GM21360 (cell line): ENCODE measurements at regions not wholly inside any gene's neighbourhood (a gene's known extent, or its start where the extent isn't known, plus 50 kb on each side); places are given as distances from the start of the nearest gene placed in this dataset.
"Not testable (repeated sequence)": the region's sequence is repeated elsewhere in the genome, so short reads cannot be mapped to it uniquely, and the experiment has no call there.

Experiments used
- ATAC-seq: cut with Tn5 transposase; IDR thresholded peaks from one replicate; pipeline ENCODE4 v1.9.1; 2021; ENCODE audit warnings: mild to moderate bottlenecking, moderate library complexity; ENCODE audit not compliant: unreplicated experiment

DNA sequence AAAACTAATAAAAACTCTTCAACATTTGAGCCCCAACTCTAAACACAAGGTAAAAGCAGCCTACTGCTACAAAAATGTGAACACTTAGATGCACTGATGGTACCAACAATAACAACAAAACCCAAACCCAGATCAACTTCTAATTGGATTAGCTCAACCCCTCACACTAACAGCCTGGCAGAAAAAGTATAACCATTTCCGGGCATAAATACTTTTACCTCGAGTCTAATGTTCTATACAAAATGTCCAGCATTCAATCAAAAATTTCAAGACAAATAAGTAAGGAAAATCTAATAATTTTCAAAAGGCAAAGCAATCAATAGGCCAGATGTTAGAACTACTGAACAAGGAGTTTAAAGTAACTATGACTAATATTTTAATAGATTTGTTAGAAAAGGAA, 303.3 kb downstream of the ARRDC4 start:
- ATAC-seq: no peak

DNA sequence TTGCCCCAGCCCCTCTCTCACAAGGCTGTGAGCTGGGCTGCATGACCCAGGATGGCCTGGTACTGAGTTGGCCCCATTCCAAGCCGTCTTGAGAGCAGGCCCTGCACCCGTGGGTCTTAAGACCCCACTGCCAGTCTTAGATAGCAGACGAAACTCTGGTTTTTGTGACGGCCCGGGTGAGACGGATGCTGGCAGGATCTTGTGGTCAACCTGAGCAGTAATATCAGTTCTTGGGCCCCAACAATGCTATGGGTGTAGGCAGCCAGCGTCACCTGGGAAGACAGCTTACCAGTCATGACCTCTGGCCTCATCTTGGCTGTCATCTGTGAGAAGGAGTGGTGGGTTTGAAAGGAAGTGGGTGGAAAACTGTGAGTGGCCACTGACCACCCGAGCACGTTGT, 305.8 kb downstream of the ARRDC4 start:
- ATAC-seq: no peak

DNA sequence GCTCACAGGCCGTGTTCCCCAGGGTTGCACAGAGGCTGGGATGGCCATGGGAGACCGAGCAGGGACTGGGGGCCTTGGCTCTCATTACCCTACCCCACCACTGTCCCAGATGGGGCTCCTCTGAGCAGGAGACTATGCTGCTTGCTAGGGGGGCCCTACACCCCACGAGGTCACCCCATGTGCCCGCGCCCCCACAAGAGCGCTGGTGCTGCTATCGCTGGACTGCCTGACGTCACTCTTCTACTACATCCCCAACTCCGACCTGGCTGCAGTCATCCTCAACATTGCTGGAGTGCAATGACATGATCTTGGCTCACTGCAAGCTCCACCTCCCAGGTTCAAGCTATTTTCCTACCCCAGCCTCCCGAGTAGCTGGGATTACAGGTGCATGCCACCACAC, 307.7 kb downstream of the ARRDC4 start:
- ATAC-seq: no peak

DNA sequence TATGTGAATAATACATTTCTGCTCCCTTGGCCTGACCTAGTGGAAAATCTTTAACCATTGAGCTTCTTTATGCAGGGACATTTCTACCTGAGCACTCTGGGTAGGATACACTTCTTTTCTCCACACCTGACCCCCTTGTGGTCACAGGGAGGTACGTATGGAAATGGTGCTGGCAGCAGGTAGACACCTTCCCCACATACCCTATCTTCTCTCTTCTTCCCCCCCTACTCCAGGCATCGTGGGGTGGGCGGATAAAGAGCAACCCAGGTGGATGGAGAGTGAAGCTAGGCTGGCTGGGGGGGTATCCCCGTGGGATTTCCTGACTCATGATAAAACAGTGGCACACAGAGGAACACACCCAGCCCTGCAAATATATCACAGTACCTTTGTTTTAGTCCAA, 312.1 kb downstream of the ARRDC4 start:
- ATAC-seq: no peak

DNA sequence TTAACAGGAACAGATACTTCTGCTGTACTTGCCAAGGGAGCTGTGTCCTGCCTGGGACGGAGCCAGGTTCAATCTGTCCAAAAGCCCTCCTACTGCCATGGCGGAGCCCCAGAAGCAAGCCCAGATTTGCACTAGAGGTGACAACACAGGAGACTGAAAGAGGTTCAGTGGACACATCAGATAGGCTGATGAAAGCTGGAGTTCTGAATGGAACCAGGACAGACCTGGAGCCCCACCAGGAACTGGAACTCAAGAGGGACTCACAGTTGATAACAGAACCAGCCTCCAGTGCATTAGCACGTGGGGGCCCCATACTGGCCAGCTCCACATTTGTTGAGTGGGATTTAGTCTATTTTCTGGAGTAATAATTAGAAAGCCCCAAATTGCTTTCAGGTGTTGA, 315.5 kb downstream of the ARRDC4 start:
- no peak for ATAC-seq

DNA sequence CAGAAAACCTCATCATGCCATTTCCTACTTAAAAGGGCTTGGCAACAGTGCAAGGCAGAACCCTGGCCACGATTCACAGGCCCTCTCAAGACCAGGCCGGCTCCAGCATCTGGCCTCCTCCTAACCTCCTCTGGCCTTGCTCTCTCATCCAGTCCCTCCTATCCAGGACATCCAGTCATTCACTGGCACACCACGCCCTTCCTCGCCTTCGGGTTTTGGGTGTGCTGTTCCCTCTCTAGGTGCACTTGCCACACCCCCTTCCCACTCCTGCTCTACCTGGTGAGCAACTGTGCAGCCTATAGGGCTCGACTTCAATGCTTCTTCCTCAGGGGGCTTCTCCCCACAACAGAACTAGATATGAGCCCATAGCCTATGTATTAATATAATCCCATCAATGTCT, 317.1 kb downstream of the ARRDC4 start:
- ATAC-seq: no peak

DNA sequence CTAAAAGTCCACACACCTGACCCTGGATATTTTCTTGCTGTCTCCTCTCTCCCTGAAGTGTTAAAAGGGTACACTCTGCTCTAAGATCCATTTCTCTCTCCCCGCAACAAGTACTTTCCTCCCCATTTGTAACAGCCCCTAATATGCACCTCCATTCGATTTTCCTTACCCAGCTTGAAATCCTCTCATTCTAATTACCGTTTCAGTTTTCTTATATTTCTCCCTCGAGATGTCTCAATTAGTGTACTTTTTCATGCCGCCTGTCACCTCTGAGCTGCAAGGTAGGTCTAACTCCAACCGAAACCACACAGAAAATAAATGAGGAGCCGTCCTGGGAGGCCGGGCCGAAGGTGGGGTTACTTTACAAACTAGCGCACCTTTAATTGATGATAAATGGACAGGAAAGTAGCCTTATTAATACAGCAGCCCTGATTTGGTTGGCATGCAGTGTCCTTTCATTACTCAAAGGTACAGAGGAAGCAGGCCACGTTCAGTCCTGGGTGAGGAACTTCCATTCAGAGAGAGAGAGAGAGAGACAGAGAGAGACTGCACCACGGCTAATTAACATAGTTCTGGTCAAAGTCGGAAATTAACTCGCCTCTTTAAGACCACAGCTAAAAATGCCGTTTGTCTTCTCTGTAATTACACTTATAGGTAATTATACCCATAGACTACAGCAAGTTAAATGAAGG, 319.9 kb downstream of the ARRDC4 start:
- no peak for ATAC-seq

DNA sequence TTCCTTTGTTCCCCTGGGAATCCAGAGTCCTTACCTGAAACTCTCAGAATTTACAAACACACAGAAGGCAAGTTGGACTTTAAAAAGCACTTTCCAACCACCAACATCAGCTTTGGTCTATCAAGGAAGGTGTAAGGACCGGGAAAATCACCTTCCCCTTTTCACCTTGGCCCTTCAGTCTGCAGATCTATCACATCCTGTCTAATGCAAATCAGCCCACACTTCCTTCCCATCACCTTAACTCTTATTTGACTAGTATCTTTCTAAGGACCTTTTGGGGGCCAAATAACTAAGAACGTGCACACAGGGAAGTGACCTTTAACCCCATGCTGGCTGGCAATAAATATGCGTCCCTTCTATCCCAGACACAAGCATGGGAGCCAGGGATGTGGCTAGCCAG, 320.6 kb downstream of the ARRDC4 start:
- no peak for ATAC-seq

DNA sequence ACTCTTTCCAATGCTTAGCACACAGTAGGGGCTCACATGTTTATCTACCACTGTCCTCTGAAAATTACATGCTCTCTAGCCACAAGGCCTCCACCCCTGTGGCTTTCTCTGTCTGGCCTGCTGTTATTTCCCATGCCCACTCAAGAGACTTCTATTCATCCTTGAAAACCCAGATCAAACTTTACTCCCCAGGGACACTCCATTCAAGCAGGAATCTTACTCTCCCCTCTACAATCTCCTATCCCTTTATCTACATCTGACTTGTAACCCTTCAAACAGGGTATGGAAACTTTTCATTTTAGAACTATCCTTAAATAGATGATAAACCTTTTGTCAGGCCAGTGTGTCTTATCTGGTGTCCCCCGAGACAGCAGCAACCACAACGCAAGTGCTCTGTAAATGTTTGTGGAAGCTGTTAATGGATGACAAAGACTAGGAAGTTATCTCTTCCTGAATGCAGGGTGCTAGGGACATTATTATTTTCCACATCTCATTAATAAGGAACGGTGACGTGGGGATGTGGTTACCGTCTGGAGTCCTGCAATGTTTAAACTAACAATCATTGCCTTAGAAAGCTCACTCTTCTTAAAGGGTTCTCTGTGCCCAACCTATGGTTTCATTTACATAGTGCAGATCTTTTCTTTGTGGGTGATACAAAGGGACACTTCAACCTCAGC, 322.3 kb downstream of the ARRDC4 start:
- ATAC-seq: no peak

DNA sequence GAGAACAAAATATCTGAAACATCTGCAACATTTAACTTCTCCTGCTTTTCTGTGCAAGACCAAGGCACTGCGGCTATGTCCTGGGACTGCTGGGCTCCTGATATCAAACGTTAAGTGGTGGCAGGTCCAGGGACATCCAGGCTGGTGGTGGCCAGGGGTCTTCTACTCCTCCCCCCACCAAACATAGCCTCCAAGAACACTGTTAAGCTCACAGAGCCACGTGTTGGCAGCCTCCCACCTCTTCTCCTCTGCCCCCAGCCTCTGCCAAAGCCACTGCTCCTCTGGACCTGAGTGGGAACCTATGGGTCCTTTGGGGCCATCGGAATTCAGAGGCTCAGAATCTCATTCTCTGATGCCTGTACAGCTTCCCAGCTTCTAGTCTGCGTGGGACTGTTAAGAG, 325.7 kb downstream of the ARRDC4 start:
- no peak for ATAC-seq

DNA sequence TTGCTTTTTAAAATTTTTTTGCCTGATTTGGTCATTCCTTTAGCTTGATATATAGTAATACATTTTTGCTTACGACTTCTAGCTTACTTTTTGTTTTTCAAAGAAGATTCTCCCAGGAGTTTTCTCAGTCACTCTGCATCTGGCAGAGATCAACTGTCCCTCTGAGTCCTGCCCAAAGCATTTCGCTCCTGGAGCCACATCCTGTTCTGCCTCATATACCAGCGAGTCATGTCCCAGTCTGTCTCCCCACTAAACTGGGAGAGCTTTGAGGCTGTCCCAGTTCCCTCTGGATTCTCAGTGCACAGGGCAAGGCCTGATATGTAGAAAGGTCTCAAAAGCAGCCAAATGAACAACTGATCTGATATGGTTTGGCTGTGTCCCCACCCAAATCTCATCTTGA, 326.3 kb downstream of the ARRDC4 start:
- ATAC-seq: no peak

DNA sequence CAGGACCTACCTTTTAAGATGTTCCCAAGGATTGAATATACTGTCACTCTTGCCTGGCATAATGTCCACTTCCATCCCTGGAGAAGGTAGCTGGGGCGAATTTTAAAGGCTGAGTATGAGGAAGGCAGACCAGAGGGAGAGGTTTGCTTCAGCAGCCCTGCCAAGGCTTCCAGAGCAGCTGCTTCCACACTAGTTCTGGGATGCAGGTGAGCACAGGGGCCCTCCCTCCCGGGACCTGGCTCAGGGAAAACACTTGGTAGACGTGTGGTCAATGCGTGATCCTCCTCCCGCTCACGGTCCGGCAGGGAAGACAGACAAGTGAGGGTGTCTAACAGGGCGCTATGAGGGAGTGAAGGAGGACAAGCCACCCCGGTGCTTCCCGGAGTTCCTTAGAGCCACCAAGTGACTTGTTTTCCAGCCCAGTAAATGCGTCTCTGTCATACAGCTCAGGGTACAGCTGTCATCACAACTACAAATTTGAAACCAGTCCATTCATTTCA, 327.6 kb downstream of the ARRDC4 start:
- ATAC-seq: no peak

DNA sequence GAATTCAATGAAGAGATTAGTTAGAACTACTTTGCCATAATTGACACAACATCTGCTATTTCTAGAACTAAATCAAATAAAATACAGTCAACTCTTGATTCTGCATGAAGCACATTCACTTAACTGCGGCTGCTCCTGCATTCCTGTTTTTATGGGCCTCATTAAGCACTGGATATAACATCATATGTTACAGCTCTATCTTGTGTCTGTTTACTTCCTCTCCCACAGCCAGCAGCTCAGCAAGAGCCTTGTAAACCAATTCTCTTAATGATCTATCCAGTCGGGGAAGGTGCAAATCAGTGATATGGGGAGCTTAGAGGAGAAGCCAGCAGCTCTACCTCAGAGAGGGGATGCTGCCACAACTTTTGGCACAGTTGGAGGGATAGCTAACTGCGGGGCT, 329.2 kb downstream of the ARRDC4 start:
- no peak for ATAC-seq

DNA sequence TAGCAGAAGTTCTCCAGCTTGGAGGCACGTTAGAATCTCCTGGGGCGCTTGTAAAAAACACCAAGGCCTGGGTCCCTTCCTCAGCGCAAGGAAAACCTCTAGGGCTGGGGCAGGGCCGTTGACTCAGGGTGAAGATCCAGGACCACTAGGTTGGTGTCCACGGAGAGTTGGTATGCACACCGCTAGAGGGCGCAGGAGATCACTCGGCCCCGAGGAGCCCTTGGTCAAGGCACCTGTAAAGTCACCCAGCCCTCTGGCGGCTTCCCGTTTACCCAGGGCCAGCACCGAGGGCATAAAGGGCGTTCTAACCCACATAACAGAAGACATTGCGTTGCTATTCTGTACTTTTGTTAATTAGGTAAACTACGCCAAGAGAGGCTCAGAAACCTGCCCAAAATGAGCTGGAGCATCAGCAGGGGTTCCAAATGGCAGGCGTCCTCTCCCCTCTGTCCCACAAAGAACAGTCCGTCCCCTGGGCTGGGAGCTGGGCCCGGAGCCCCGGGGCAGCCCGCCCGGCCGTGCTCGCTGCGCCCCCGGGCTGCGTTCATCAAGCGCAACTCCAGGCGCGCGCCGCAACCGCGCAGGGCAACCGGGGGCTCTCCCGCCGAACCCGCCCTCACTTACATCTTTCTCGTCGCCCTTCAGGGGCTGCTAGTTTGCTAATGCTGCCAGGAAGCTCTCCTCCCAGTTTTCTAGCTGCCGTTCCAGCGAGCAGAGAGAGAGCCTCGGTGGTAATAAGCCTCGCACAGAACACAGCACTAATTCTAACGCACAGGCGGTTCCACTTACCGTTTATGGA, 332.1 kb downstream of the ARRDC4 start:
- ATAC-seq: peak; percentile 87

DNA sequence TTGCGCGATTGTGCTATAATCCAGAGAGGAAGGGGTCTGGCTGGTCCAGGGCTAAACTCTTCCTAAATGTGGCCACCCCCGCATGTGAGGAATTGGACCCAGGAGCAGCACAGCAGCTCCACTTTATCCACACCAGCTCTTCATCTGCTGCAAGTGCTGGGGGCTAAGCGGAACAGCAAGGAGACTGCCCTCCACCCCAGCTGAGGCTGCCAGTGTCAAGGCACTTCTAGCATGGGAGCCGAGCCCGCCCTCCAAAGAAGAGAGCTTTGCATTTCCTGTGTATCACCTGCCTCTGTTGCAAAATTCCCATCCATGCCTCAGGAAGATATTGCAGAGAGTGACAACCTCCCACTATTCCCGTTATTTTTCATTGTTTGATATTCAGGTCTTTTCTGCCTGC, 333.6 kb downstream of the ARRDC4 start:
- no peak for ATAC-seq

DNA sequence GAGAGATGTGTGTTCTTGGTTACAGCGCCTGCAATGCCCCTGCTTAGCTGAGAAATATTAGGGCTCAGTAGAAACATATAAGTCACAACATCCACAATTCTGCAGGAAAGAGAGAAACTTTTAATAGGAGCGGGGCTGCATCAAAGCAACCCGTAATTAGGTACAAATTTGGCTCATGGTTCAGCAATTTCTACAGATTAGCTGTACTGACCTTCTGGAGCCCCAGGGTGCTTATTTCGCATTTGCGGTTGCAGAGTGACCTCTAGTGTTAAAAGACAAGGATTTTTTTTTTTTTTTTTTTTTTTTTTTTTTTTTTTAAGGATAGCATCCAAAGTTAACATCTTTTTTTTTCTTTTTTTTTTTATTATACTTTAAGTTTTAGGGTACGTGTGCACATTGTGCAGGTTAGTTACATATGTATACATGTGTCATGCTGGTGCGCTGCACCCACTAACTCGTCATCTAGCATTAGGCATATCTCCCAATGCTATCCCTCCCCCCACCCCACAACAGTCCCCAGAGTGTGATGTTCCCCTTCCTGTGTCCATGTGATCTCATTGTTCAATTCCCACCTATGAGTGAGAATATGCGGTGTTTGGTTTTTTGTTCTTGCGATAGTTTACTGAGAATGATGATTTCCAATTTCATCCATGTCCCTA, 334.7 kb downstream of the ARRDC4 start:
- ATAC-seq: not testable (repeated sequence)

DNA sequence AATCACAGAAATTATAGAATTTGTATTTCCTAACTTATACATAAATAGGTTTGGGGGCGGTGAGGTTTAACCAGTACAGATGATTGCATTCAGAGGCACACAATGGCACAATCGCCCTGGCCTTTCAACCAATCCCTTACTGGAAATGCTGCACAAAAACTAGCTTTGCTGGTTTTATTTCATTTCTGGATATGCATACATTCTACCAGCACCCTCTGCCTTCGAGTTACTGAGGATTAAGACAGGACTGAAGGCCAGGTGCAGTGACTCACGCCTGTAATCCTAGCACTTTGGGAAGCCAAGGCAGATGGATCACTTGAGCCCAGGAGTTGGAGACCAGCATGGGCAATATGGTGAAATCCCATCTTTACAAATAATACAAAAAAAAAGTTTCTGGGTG, 336.1 kb downstream of the ARRDC4 start:
- ATAC-seq: no peak

DNA sequence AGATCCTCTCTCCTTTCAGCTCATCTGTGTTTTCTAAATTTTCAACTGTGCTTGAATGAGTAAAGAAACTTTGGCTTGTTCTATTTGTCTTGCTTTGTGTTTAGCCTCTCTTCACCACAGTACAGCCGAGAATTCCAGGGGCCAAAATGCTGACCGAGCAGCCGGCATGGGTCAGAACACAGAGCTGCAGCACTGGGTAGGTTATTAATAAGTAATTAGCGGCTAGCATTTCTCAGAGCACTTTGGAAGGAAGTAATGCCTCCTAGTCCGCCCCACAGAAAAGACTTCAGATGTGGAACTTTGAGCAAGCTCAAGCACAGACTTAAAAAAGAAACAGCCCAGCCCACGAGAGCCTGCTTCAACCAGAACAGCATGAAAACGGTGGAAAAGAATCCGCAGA, 343.9 kb downstream of the ARRDC4 start:
- no peak for ATAC-seq

DNA sequence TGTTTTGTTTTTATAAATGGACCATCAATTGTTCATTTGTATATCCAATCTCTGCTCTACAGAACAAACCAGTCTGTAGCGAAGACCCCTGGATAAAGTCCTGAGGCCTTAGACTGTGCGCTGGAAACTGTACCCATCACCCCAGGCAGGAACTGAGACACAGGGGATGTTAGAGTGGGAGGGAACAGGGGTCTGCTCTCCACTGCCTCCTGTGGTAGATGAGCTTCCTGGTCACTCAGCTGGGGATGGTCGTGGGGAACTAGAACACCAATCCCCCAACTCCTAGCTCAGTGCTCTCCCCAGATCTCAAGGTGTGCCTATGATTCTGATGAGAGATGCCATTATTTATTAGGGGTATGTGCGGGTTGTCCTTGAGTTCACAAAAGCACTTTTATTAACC, 340.2 kb upstream of the IGF1R start:
- no peak for ATAC-seq

DNA sequence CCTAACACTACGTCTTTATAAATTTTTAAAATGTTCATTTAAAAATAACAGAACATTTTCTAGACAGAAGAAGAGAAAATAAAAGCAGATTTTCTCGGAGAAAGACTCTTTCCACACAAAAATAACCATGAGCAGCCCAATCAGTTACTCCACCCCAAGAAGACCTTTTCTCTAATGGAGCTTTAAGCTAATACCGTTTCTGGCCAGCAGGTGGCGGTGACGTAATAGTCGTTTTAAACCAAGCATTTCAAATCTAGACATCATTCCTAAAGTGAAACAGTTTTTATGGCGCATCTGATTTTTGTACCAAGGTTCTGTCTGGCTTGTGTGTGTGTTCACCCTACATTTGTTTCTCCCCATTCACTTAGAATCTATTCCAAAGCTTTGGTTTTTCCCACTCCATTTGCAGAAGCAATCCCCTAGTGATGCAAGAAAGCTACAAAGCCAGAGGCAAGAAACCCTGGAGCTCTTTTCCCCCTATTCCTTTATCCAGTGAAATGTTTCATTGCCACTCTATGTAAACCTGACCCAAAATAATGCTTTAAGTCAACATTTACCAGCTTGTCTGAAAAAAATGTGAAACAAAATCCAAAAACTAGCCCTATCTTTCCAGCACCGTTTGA, 336.7 kb upstream of the IGF1R start:
- peak; percentile 89 for ATAC-seq

DNA sequence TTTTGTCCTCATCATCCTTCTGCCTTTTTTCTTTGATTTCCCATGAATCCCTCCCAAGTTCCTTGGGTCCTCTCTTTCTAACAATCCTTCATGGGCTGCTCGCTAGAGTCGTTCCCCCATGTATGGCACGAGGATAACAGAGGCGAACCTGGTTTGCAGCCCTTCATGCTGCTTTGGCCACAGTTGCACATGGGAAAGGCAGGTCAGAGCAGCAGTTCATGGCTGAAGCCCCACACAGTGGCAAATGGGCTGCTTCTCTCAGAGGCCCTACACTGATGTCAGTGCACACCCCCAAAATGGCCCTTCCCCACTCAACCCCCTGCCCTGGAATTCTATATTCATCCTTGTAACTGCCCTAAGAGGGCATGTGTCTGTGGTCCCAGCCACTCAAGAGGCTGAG, 335.4 kb upstream of the IGF1R start:
- ATAC-seq: no peak
